ENCODE measurements at regions not wholly inside any gene's neighbourhood (a gene's known extent, or its start where the extent isn't known, plus 50 kb on each side); places are given as distances from the start of the nearest gene placed in this dataset.
"Not testable (repeated sequence)": the region's sequence is repeated elsewhere in the genome, so short reads cannot be mapped to it uniquely, and the experiment has no call there.

GRCh38 chr2:17194083-17194482, 324.2 kb downstream of the RAD51AP2 start:
- no peak for DNase-seq (ENCODE audit: low spot score)

- not testable (repeated sequence) for DNase-seq (ENCODE audit: low spot score)
Measured at GRCh38 chr2:17193433-17193890, 324.8 kb downstream of the RAD51AP2 start.

- no peak for DNase-seq (ENCODE audit: low spot score)
Measured at GRCh38 chr2:17191223-17191622, 327.0 kb downstream of the RAD51AP2 start.

- DNase-seq (ENCODE audit: low spot score) = no peak
Measured at GRCh38 chr2:17190527-17190926, 327.7 kb downstream of the RAD51AP2 start.

GRCh38 chr2:17188721-17189120, 329.5 kb downstream of the RAD51AP2 start:
- DNase-seq (ENCODE audit: low spot score) = no peak

GRCh38 chr2:17184512-17184911, 333.7 kb downstream of the RAD51AP2 start:
- DNase-seq (ENCODE audit: low spot score) = no peak

- DNase-seq (ENCODE audit: low spot score) = no peak
Measured at GRCh38 chr2:17182399-17182798, 335.8 kb downstream of the RAD51AP2 start.

GRCh38 chr2:17181051-17181752, 337.0 kb downstream of the RAD51AP2 start:
- DNase-seq (ENCODE audit: low spot score) = no peak

- no peak for DNase-seq (ENCODE audit: low spot score)
Measured at GRCh38 chr2:17179145-17179808, 339.0 kb downstream of the RAD51AP2 start.

GRCh38 chr2:17177088-17177487, 341.2 kb downstream of the RAD51AP2 start:
- DNase-seq (ENCODE audit: low spot score) = no peak

- no peak for DNase-seq (ENCODE audit: low spot score)
Measured at GRCh38 chr2:17171446-17172049, 346.7 kb downstream of the RAD51AP2 start.

GRCh38 chr2:17166506-17166905, 351.7 kb downstream of the RAD51AP2 start:
- DNase-seq (ENCODE audit: low spot score) = no peak

GRCh38 chr2:17164550-17164949, 353.7 kb downstream of the RAD51AP2 start:
- no peak for DNase-seq (ENCODE audit: low spot score)

GRCh38 chr2:17163638-17164037, 354.6 kb downstream of the RAD51AP2 start:
- DNase-seq (ENCODE audit: low spot score) = no peak

GRCh38 chr2:17162713-17163112, 355.5 kb downstream of the RAD51AP2 start:
- no peak for DNase-seq (ENCODE audit: low spot score)

GRCh38 chr2:17160594-17160993, 357.6 kb downstream of the RAD51AP2 start:
- no peak for DNase-seq (ENCODE audit: low spot score)

GRCh38 chr2:17156086-17156485, 362.2 kb downstream of the RAD51AP2 start:
- DNase-seq (ENCODE audit: low spot score) = no peak

- DNase-seq (ENCODE audit: low spot score) = no peak
Measured at GRCh38 chr2:17149945-17150344, 368.3 kb downstream of the RAD51AP2 start.

- no peak for DNase-seq (ENCODE audit: low spot score)
Measured at GRCh38 chr2:17148407-17149145, 369.7 kb downstream of the RAD51AP2 start.

- no peak for DNase-seq (ENCODE audit: low spot score)
Measured at GRCh38 chr2:17146358-17146757, 371.9 kb downstream of the RAD51AP2 start.

- DNase-seq (ENCODE audit: low spot score) = no peak
Measured at GRCh38 chr2:17136877-17137276, 381.4 kb downstream of the RAD51AP2 start.

- no peak for DNase-seq (ENCODE audit: low spot score)
Measured at GRCh38 chr2:17136231-17136630, 382.0 kb downstream of the RAD51AP2 start.
